ENCODE measurements at regions not wholly inside any gene's neighbourhood (a gene's known extent, or its start where the extent isn't known, plus 50 kb on each side); places are given as distances from the start of the nearest gene placed in this dataset.

GRCh38 chr2:139854769-139855483 is 1074.7 kb upstream of the NXPH2 start:
- no peaks in the 10 kb centered on the region for H3K9me3 ChIP-seq (ENCODE audit: insufficient read depth, low read length, severe bottlenecking)
- no peak overlapping the region for H3K9ac ChIP-seq (ENCODE audit: low read depth, low read length)
- TF ChIP-seq CTCF (IDR thresholded peaks at IDR 0.05; ENCODE audit: borderline replicate concordance, extremely low read depth, low read length, poor library complexity, severe bottlenecking) (no peak), EZH2 (IDR thresholded peaks at IDR 0.05; ENCODE audit: borderline replicate concordance, low read depth, low read length, severe bottlenecking) (no peak)
- no peaks in the 10 kb centered on the region for H3K79me2 ChIP-seq (ENCODE audit: insufficient read depth, low read length)
- H3K36me3 ChIP-seq (ENCODE audit: insufficient read depth, low read length) = no peaks in the 10 kb centered on the region
- no peak overlapping the region for H2AFZ ChIP-seq (ENCODE audit: low read depth, low read length)
- H3K4me2 ChIP-seq (ENCODE audit: insufficient read depth, low read length) = no peak overlapping the region
- H3K4me1 ChIP-seq (ENCODE audit: insufficient read depth, low read length) = no peaks in the 10 kb centered on the region
- H3K4me3 ChIP-seq (ENCODE audit: low read depth in 1 of 2, low read length in 2 of 2) = no peak overlapping the region
- no peak for DNase-seq
- H4K20me1 ChIP-seq (ENCODE audit: insufficient read depth, low read length) = no peaks in the 10 kb centered on the region
- no peak overlapping the region for H3K27ac ChIP-seq (ENCODE audit: low read length)
- no peaks in the 10 kb centered on the region for H3K27me3 ChIP-seq (ENCODE audit: insufficient read depth, low read length, poor library complexity)
- ATAC-seq (ENCODE audit: insufficient read depth, low read depth) = no peak

DNA sequence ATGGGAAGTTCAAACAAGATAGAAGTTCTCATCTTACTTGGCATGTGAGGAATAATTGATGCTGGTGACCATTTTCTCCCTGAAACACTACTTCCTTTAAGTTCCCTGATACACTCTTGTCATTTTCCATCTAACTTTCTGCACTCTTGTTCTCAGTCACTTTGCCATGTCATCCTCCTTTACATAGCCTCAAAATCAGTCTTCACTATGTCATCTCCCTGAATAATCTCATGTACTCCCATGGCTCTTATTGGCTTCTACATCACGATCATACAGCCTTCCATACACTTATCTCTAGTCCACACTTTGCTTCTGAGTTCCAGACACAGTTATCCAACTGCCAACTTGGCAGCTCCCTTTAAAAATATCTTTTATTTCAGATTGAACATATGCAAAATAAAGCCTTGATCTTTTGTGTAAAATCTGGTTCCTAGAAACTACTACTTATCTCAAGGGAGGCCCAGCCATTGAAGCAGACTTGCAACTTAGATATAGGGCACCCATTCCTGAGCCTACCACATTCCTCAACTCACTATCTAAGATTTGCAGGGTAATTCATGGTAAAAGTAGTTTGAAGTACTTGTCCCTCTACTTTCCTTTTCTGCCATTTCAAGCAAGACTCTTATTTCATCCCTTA is 1070.2 kb upstream of the NXPH2 start:
- Histone ChIP-seq H3K27me3 (ENCODE audit: insufficient read depth, low read length, poor library complexity) (no peaks in the 10 kb centered on the region), H4K20me1 (ENCODE audit: insufficient read depth, low read length) (no peaks in the 10 kb centered on the region), H2AFZ (ENCODE audit: low read depth, low read length) (no peak overlapping the region), H3K9ac (ENCODE audit: low read depth, low read length) (no peak overlapping the region), H3K27ac (ENCODE audit: low read length) (no peak overlapping the region), H3K36me3 (ENCODE audit: insufficient read depth, low read length) (no peaks in the 10 kb centered on the region), H3K4me2 (ENCODE audit: insufficient read depth, low read length) (no peak overlapping the region), H3K79me2 (ENCODE audit: insufficient read depth, low read length) (no peaks in the 10 kb centered on the region), H3K9me3 (ENCODE audit: insufficient read depth, low read length, severe bottlenecking) (no peaks in the 10 kb centered on the region), H3K4me3 (ENCODE audit: low read depth in 1 of 2, low read length in 2 of 2) (no peak overlapping the region), H3K4me1 (ENCODE audit: insufficient read depth, low read length) (no peaks in the 10 kb centered on the region)
- TF ChIP-seq EZH2 (IDR thresholded peaks at IDR 0.05; ENCODE audit: borderline replicate concordance, low read depth, low read length, severe bottlenecking) = no peak
- no peak for TF ChIP-seq CTCF (IDR thresholded peaks at IDR 0.05; ENCODE audit: borderline replicate concordance, extremely low read depth, low read length, poor library complexity, severe bottlenecking)
- ATAC-seq (ENCODE audit: insufficient read depth, low read depth) = no peak
- no peak for DNase-seq

GRCh38 chr2:139836769-139837168 is 1056.6 kb upstream of the NXPH2 start:
- TF ChIP-seq CTCF (IDR thresholded peaks at IDR 0.05; ENCODE audit: borderline replicate concordance, extremely low read depth, low read length, poor library complexity, severe bottlenecking) (no peak), EZH2 (IDR thresholded peaks at IDR 0.05; ENCODE audit: borderline replicate concordance, low read depth, low read length, severe bottlenecking) (no peak)
- Histone ChIP-seq H4K20me1 (ENCODE audit: insufficient read depth, low read length) (no peaks in the 10 kb centered on the region), H3K9me3 (ENCODE audit: insufficient read depth, low read length, severe bottlenecking) (no peaks in the 10 kb centered on the region), H3K4me2 (ENCODE audit: insufficient read depth, low read length) (no peak overlapping the region), H3K4me1 (ENCODE audit: insufficient read depth, low read length) (no peaks in the 10 kb centered on the region), H2AFZ (ENCODE audit: low read depth, low read length) (no peak overlapping the region), H3K9ac (ENCODE audit: low read depth, low read length) (no peak overlapping the region), H3K36me3 (ENCODE audit: insufficient read depth, low read length) (no peaks in the 10 kb centered on the region), H3K79me2 (ENCODE audit: insufficient read depth, low read length) (no peaks in the 10 kb centered on the region), H3K27me3 (ENCODE audit: insufficient read depth, low read length, poor library complexity) (no peaks in the 10 kb centered on the region), H3K27ac (ENCODE audit: low read length) (no peak overlapping the region), H3K4me3 (ENCODE audit: low read depth in 1 of 2, low read length in 2 of 2) (no peak overlapping the region)
- no peak for DNase-seq
- ATAC-seq (ENCODE audit: insufficient read depth, low read depth) = no peak

Measured in DND-41 (cell line).